Brain microvascular endothelial cell (primary cell): ENCODE measurements at regions not wholly inside any gene's neighbourhood (a gene's known extent, or its start where the extent isn't known, plus 50 kb on each side); places are given as distances from the start of the nearest gene placed in this dataset.

Source experiments
- DNase-seq: peaks from one replicate; pipeline ENCODE4 v3.0.0-alpha.2; 2020
- H3K27ac ChIP-seq: fragments of 250-450 bp; sonication (Bioruptor Pico); 2 replicates; pipeline ENCODE4 v1.5.1; 2020; ENCODE audit warnings: mild to moderate bottlenecking, moderate library complexity
- H3K27me3 ChIP-seq: fragments of 250-450 bp; sonication (Bioruptor Pico); replicated peaks from 2 replicates; pipeline ENCODE4 v1.5.1; 2020; ENCODE audit warnings: mild to moderate bottlenecking
- H3K36me3 ChIP-seq: fragments of 250-450 bp; sonication (Bioruptor Pico); replicated peaks from 2 replicates; pipeline ENCODE4 v1.5.1; 2020; ENCODE audit warnings: mild to moderate bottlenecking
- H3K4me3 ChIP-seq: 2 replicates; pipeline ENCODE4 v1.5.1; 2011; ENCODE audit warnings: low read depth, mild to moderate bottlenecking, control low read depth, low read length, moderate library complexity
- in situ Hi-C: cut with HindIII; loops from 2 replicates; pipeline ENCODE4 v1.10.0; 2017; ENCODE audit warnings: low sequenced_read_pairs, low pct_ligation_motif_present
- TF ChIP-seq, protein P1 (sequence below): IDR thresholded peaks from 2 replicates; pipeline ENCODE4 v1.5.1; 2011; ENCODE audit warnings: low read depth, mild to moderate bottlenecking, moderate library complexity, low read length, control low read depth, inconsistent platforms; ENCODE audit errors: missing control alignments

- H3K27ac ChIP-seq: no peak overlapping the region
- no peak overlapping the region for H3K4me3 ChIP-seq
- no peaks in the 10 kb centered on the region for H3K36me3 ChIP-seq
- no peak for DNase-seq
- TF ChIP-seq, protein P1, sequence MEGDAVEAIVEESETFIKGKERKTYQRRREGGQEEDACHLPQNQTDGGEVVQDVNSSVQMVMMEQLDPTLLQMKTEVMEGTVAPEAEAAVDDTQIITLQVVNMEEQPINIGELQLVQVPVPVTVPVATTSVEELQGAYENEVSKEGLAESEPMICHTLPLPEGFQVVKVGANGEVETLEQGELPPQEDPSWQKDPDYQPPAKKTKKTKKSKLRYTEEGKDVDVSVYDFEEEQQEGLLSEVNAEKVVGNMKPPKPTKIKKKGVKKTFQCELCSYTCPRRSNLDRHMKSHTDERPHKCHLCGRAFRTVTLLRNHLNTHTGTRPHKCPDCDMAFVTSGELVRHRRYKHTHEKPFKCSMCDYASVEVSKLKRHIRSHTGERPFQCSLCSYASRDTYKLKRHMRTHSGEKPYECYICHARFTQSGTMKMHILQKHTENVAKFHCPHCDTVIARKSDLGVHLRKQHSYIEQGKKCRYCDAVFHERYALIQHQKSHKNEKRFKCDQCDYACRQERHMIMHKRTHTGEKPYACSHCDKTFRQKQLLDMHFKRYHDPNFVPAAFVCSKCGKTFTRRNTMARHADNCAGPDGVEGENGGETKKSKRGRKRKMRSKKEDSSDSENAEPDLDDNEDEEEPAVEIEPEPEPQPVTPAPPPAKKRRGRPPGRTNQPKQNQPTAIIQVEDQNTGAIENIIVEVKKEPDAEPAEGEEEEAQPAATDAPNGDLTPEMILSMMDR: no peak
- in situ Hi-C loops: no loop called here
- H3K27me3 ChIP-seq: no peaks in the 10 kb centered on the region
Observed at GRCh38 chr5:168121138-168121494, 170.3 kb upstream of the WWC1 start.

DNA sequence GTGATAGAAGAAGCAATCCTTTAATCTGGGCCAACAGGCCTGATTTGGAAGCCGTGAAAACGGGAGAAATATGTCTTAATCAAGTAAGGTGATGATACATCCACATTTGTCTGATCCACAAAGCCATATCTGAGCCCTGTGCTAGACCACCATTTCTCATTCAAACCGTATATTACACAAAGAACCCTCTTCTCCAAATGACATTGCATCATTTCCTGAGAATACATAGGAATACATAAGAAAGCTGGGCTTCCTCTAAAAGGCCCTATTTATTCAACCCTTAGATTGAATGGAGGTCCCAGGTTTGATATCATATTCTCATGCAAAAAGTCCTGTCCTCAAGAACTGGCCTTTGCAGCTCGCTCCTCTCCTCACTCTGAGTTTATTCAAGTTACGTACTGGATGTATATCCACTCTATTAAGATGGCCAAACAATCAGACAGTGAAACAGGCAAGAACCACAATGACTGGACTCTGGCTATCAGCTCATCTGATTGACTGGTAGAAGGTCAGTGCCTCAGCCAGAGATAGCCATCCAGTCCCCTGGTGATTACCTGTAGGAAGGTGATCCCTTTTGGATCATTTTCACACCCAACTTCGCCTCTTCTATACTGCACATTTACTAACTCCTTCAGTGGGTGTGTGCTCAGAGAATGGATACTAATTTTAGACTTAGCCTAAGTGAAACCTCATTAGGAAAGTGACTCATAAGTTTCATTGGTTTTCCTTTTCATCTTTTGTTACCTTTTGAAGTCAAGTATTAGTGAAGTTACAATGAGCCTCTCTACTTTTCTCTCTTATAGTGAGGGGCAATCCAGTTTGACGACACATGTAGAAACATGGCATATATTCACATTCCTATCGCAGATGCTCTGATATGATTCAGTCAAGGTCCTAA, 167.6 kb upstream of the WWC1 start:
- in situ Hi-C loops: no loop called here
- no peaks in the 10 kb centered on the region for H3K27me3 ChIP-seq
- TF ChIP-seq, protein P1: no peak

GRCh38 chr5:168125445-168126199, 165.8 kb upstream of the WWC1 start:
- Histone ChIP-seq H3K4me3 (no peak overlapping the region), H3K36me3 (no peaks in the 10 kb centered on the region), H3K27ac (no peak overlapping the region), H3K27me3 (no peaks in the 10 kb centered on the region)
- TF ChIP-seq, protein P1: no peak
- DNase-seq: no peak
- in situ Hi-C loops: no loop called here

More for the DNA sequence above, 167.6 kb upstream of the WWC1 start:
- H3K4me3 ChIP-seq: no peak overlapping the region
- H3K27ac ChIP-seq: no peak overlapping the region
- no peak for DNase-seq
- no peaks in the 10 kb centered on the region for H3K36me3 ChIP-seq

GRCh38 chr5:168126606-168127005, 164.8 kb upstream of the WWC1 start:
- Histone ChIP-seq H3K36me3 (no peaks in the 10 kb centered on the region), H3K27ac (no peak overlapping the region), H3K27me3 (no peaks in the 10 kb centered on the region), H3K4me3 (no peak overlapping the region)
- in situ Hi-C loops: no loop called here
- TF ChIP-seq, protein P1: no peak
- no peak for DNase-seq

- in situ Hi-C loops: no loop called here
- H3K36me3 ChIP-seq: no peaks in the 10 kb centered on the region
- no peak overlapping the region for H3K4me3 ChIP-seq
- H3K27me3 ChIP-seq: no peaks in the 10 kb centered on the region
- TF ChIP-seq, protein P1: no peak
- no peak overlapping the region for H3K27ac ChIP-seq
- DNase-seq: no peak
Observed at GRCh38 chr5:168128111-168128510, 163.3 kb upstream of the WWC1 start.
